ENCODE measurements at regions not wholly inside any gene's neighbourhood (a gene's known extent, or its start where the extent isn't known, plus 50 kb on each side); places are given as distances from the start of the nearest gene placed in this dataset.

DNA sequence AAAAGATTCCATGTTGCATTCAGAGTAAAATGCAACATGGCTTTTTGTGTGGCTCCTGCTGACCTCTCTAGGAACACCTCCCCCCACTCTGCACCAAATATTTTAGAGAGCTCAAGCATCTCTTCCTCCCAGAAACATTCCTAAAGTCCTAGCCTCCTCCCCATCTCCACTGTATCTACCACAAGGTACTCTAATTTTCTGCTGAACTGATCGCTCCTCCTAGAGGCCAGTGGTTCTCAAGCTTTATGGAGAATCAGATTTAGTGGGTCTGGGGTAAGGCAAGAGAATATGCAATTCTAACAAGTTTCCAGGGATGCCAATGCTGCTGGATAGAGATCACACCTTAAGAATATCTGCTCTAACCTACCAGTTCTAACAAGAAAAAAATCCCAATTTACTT, 89.5 kb upstream of the HNRNPA3 start:
- Mint-ChIP-seq H3K4me3 (ENCODE audit: unreplicated experiment) (no peak overlapping the region), H3K4me1 (ENCODE audit: unreplicated experiment) (peaks cover 5% of the 10 kb centered on the region), H3K9me3 (ENCODE audit: unreplicated experiment) (no peaks in the 10 kb centered on the region), H3K27me3 (ENCODE audit: unreplicated experiment) (peaks cover 2% of the 10 kb centered on the region), H3K36me3 (ENCODE audit: low read depth, unreplicated experiment) (no peaks in the 10 kb centered on the region), H3K27ac (ENCODE audit: unreplicated experiment) (no peak overlapping the region)
- TF ChIP-seq, protein P1, sequence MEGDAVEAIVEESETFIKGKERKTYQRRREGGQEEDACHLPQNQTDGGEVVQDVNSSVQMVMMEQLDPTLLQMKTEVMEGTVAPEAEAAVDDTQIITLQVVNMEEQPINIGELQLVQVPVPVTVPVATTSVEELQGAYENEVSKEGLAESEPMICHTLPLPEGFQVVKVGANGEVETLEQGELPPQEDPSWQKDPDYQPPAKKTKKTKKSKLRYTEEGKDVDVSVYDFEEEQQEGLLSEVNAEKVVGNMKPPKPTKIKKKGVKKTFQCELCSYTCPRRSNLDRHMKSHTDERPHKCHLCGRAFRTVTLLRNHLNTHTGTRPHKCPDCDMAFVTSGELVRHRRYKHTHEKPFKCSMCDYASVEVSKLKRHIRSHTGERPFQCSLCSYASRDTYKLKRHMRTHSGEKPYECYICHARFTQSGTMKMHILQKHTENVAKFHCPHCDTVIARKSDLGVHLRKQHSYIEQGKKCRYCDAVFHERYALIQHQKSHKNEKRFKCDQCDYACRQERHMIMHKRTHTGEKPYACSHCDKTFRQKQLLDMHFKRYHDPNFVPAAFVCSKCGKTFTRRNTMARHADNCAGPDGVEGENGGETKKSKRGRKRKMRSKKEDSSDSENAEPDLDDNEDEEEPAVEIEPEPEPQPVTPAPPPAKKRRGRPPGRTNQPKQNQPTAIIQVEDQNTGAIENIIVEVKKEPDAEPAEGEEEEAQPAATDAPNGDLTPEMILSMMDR (IDR thresholded peaks at IDR 0.05; ENCODE audit: unreplicated experiment) = no peak
- no peak for DNase-seq (ENCODE audit: low spot score)

DNA sequence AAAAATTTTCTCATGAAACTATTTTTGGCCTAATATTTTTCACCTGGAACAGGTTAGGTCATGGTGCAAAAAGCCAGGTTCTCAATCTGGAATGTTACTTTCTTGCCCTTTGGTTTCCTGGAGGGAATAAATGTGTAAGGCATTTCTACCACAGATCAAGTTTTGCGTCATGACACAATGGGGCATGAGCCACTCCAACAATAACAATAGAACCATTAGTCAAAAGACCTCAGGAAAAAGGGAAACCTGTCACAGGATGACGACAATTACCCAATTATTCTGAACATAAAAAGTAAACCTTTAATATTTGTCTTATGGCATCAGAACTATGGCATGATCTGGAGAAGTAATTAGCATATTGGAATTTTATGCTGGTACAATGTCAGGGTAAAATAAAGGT, 88.2 kb upstream of the HNRNPA3 start:
- no peak for DNase-seq (ENCODE audit: low spot score)
- Mint-ChIP-seq H3K36me3 (ENCODE audit: low read depth, unreplicated experiment) (no peaks in the 10 kb centered on the region), H3K4me3 (ENCODE audit: unreplicated experiment) (no peak overlapping the region)

DNA sequence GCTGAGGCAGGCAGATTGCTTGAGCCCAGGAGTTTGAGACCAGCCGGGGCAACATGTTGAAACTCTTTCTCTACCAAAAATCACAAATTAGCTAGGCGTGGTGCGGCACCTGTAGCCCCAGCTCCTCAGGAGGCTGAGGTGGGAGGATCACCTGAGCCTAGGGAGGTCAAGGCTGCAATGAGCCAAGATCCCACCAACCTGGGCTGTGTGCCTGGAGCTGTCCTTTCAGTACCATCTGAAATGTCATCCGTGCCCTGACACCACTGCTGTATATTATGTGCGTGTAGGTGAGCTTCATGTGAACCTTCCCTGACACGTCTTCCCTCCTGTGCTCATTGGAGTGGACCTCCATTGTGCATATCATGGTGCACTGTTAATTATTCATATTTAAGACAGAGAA, 84.8 kb upstream of the HNRNPA3 start:
- no peaks in the 10 kb centered on the region for H3K9me3 Mint-ChIP-seq (ENCODE audit: unreplicated experiment)
- H3K27ac Mint-ChIP-seq (ENCODE audit: unreplicated experiment) = no peak overlapping the region
- peaks cover 5% of the 10 kb centered on the region for H3K4me1 Mint-ChIP-seq (ENCODE audit: unreplicated experiment)
- no peak for DNase-seq (ENCODE audit: low spot score)
- H3K36me3 Mint-ChIP-seq (ENCODE audit: low read depth, unreplicated experiment) = no peaks in the 10 kb centered on the region
- H3K27me3 Mint-ChIP-seq (ENCODE audit: unreplicated experiment) = peaks cover 2% of the 10 kb centered on the region
- TF ChIP-seq, protein P1 (IDR thresholded peaks at IDR 0.05; ENCODE audit: unreplicated experiment) = no peak
- no peak overlapping the region for H3K4me3 Mint-ChIP-seq (ENCODE audit: unreplicated experiment)

More for the DNA sequence above, 88.2 kb upstream of the HNRNPA3 start:
- H3K27ac Mint-ChIP-seq (ENCODE audit: unreplicated experiment) = no peak overlapping the region
- no peaks in the 10 kb centered on the region for H3K9me3 Mint-ChIP-seq (ENCODE audit: unreplicated experiment)
- peaks cover 2% of the 10 kb centered on the region for H3K27me3 Mint-ChIP-seq (ENCODE audit: unreplicated experiment)
- TF ChIP-seq, protein P1 (IDR thresholded peaks at IDR 0.05; ENCODE audit: unreplicated experiment) = no peak
- H3K4me1 Mint-ChIP-seq (ENCODE audit: unreplicated experiment) = peaks cover 5% of the 10 kb centered on the region

DNA sequence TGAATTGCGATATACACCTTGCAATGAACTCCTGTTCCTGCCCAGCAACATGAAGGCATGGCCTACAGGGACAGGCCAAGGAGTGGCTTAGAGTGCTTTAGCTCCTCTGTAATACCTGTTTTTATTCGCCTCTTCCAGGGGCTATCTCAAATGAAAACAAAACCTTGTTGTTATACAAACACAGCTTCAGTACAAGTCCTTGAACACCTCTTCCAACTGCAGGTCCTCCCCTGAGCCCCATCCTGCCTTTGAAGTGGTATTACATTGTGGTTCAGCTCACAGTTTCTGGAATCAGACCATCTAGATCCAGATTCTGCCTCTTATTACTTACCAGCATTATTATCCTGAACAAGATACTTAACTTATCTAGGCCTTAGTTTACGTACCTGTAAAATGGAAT, 83.0 kb upstream of the HNRNPA3 start:
- no peaks in the 10 kb centered on the region for H3K36me3 Mint-ChIP-seq (ENCODE audit: low read depth, unreplicated experiment)
- no peaks in the 10 kb centered on the region for H3K27me3 Mint-ChIP-seq (ENCODE audit: unreplicated experiment)
- H3K4me3 Mint-ChIP-seq (ENCODE audit: unreplicated experiment) = no peak overlapping the region
- no peaks in the 10 kb centered on the region for H3K9me3 Mint-ChIP-seq (ENCODE audit: unreplicated experiment)
- TF ChIP-seq, protein P1 (IDR thresholded peaks at IDR 0.05; ENCODE audit: unreplicated experiment) = no peak
- no peak for DNase-seq (ENCODE audit: low spot score)
- H3K4me1 Mint-ChIP-seq (ENCODE audit: unreplicated experiment) = peaks cover 1% of the 10 kb centered on the region
- no peak overlapping the region for H3K27ac Mint-ChIP-seq (ENCODE audit: unreplicated experiment)

DNA sequence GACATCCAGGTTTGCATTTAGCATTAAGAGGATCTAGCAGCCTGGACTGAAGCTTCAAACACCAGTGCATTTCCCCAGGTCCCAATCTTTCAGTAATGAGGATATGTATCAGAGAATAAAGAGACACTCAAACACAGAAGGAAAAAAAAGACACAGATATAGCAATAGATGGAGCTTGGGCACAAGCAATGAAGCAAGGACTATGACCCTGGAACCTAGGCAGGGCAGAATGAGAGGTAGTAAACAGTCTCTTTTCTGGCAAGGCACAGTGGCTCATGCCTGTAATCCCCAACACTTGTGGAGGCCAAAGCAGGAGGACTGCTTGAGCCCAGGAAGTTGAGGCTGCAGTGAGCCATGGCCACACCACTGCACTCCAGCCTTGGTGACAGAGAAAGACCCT, 80.7 kb upstream of the HNRNPA3 start:
- H3K9me3 Mint-ChIP-seq (ENCODE audit: unreplicated experiment) = no peaks in the 10 kb centered on the region
- no peak for DNase-seq (ENCODE audit: low spot score)
- no peaks in the 10 kb centered on the region for H3K36me3 Mint-ChIP-seq (ENCODE audit: low read depth, unreplicated experiment)

More for the DNA sequence above, 80.7 kb upstream of the HNRNPA3 start:
- no peak overlapping the region for H3K4me3 Mint-ChIP-seq (ENCODE audit: unreplicated experiment)
- TF ChIP-seq, protein P1 (IDR thresholded peaks at IDR 0.05; ENCODE audit: unreplicated experiment) = no peak
- no peak overlapping the region for H3K27ac Mint-ChIP-seq (ENCODE audit: unreplicated experiment)
- no peaks in the 10 kb centered on the region for H3K4me1 Mint-ChIP-seq (ENCODE audit: unreplicated experiment)
- no peaks in the 10 kb centered on the region for H3K27me3 Mint-ChIP-seq (ENCODE audit: unreplicated experiment)
